NCI-H524 (cell line): ENCODE measurements at regions not wholly inside any gene's neighbourhood (a gene's known extent, or its start where the extent isn't known, plus 50 kb on each side); places are given as distances from the start of the nearest gene placed in this dataset.
A peak's percentile ranks its signal among the peaks of the same experiment; 100 is the strongest.

Experiments used
- DNase-seq, 2 experiments: peaks; one replicate each; lab custom pipeline; 2025; lab: John Stamatoyannopoulos, UW

GRCh38 chr19:28019901-28020300, 1193.0 kb downstream of the UQCRFS1 start:
- no peak for DNase-seq

DNA sequence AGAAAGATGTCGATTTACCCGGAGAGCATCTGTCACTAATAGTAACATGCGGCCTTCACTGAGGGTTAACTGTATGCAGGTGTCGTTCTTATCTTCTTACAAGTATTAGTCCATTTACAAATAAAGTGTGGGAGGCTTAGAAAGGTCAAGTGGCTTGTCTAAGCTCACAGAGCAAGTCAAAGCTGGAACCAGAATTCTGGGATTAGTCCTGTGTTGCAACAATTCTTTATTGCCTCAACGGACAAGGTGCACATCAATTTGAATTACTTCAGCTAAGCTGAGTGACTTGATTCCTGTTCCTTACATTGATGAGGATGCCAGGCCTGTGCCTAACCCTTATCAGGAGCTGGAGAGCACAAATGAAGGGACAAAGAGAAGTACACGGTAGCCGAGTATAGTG, 1193.6 kb downstream of the UQCRFS1 start:
- DNase-seq = no peak

GRCh38 chr19:28018499-28018898, 1194.5 kb downstream of the UQCRFS1 start:
- DNase-seq = no peak

- DNase-seq = no peak
Measured at GRCh38 chr19:28014615-28015405, 1198.1 kb downstream of the UQCRFS1 start.

- no peak for DNase-seq
Measured at GRCh38 chr19:28012361-28012760, 1200.6 kb downstream of the UQCRFS1 start.

DNA sequence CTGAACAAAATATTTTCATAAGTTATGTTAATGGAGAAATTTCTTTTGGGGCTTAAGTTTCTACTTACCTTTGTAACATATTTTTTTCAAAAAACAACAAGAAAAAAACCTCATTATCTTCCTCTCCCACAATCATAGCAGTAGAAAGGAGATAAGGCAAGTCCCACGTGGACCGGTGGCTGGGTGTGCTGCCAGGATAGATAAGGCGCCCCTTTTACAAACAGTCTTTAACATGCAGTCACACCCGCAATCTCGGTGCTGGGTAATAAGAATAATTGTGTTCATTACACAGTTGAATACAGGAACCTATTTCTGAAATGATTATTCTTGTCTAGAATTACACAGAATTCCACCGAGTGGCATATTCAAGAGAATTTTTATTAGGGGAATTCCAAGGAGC, 1202.3 kb downstream of the UQCRFS1 start:
- DNase-seq = no peak

- DNase-seq = no peak
Measured at GRCh38 chr19:28009696-28010095, 1203.3 kb downstream of the UQCRFS1 start.

GRCh38 chr19:28008695-28009094, 1204.3 kb downstream of the UQCRFS1 start:
- DNase-seq = no peak

DNA sequence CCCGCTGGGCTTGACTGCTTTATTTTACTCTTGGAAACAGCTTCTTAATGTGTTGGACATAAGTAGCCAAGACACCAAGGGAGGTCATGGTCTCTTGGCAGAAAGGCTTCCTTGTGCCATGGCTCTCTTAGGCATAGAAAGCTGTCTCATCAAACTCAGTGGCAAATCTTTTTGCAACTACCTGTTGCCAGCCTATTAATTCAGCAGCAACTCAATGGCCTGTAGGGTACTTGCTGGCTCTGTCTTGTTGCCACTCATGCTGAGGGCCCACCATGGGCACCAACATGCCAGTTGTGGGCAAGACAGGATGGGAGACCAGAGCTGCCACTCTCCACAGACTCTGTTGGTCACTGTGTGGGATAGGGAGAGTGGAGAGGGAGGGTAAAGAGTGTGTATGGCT, 1209.4 kb downstream of the UQCRFS1 start:
- no peak for DNase-seq

DNA sequence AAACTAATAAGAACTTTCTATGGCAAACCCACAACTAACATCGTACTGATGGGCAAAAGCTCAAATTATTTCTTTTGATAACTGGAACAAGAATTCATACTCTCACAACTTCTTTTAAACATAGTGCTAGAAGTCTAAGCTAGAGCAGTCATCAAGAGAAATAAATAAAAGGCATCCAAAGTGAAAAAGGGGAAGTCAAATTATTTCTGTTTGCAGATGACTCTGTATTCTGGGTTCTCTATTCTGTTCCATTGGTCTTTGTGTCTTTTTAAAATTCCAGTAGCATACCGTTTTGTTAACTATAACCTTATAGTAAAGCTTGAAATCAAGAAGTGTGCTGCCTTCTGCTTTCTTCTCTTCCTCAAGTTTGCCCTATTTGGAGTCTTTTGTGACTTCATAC, 1215.9 kb downstream of the UQCRFS1 start:
- no peak for DNase-seq

DNA sequence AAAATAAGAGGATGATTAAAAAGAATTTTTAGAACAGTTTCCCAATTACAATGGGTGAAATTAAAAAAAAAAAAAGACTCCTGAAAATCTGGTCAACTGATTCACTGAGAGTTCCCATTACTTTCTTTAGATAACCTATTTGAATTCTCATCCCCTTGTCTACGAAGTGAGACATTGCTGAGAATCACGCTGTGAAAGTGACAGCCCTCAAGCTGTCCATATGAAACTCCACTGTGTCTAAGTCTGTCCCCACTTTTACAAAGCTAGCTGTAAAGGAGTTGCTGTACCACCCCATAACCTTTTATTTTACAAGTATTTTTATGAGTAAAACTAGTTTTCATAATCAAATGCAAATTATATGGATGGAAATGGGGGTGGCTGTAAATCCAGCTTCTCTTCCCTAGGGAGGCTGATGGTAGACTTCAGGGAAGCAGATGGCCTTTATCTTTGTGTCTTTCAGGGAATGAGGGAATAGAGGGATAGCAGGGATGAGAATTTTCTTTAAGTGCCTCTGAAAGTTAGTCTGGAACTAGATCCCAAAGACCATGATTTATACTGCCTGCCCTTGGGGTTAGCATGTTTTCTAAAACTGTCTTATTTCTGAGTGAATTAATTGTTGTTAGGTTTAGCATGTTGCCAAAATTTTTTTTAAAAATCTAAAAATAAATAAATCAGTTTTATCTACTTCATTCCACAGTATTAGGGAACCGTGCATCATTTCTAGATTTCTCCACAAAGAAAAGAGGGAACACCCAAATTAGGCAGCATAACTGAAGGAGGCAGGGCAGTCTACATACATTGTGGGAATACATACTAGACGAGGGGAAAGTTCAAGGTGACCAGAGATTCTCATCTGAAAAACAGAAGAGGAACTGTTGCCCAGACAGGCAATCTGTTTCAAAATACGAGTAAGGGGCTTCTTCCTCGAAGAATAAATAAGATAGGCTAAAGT, 1219.1 kb downstream of the UQCRFS1 start:
- DNase-seq = no peak

GRCh38 chr19:27986299-27986698, 1226.7 kb downstream of the UQCRFS1 start:
- no peak for DNase-seq

GRCh38 chr19:27975419-27976005, 1237.4 kb downstream of the UQCRFS1 start:
- DNase-seq = no peak

DNA sequence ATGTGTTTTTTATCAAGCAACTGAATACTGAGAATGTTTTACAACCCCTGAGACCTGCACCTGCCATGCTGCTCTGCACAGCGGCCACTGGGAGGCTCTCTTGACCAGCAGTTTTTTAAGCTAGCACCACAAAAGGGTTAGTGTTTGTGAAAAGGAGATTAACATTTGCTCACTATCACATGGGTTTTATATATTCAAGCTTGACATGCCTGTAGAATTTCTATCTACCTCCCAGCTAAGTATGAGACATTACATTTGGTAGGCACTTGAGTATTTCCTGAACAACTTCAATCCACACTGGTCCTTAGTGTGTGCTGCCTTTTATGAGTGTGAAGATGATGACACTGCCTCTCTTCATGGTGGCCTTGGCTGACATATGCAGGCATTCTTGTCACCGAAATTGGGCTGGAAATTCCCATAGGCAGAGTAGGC, 1238.9 kb downstream of the UQCRFS1 start:
- no peak for DNase-seq

DNA sequence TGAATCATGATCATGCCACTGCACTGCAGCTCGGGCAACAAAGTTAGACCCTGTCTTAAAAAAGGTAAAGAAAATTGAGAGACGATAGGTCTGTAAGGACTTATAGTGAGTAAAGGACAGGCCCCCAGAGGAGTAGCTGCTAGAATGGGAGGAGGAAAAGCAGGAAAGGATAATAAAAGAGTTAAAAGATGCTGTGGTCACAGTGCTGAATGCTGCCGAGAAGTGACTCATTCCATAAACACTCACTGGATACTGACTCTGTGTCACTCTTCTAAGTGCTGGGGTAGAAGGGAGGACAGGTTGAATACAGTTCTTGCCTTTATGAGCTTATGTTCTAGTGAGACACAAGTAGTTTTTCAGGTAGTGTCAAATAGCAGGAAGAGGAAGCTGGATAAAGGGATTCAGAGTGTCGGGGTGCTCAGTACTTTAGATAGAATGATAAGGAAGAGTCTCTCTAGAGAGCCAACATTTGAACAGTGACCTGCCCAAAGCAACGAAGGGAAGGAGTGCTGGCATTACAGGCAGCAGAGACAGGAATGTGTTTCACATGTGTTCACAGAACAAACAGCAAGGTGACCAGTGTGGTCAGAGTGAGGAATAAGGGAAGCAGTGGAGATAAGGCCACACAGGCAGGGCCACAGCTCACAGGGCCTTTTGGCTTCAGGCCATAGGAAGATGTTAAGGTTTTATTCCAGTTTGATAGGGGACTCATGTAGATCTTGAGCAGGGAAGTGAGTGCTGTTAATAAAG, 1240.5 kb downstream of the UQCRFS1 start:
- DNase-seq = no peak

- no peak for DNase-seq
Measured at GRCh38 chr19:27971869-27972268, 1241.1 kb downstream of the UQCRFS1 start.

DNA sequence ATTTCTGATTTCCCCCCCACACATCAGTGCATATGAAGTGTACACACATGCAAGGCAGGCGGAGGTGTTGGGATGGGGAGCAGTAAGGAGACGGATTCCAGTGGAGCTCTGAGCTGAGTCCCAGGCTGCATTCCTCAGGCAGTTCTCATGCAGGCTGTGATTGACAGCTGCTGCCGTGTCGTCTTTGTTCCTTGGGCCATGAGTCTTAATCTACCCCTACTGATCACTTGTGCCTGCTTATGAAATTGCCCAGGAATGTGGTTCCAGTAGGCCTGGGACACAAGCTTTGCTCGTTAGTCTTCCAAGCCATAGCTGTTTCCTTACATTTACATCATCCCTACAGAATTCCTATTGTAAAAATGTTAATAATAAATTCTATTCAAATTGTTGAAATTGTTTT, 1241.9 kb downstream of the UQCRFS1 start:
- DNase-seq = no peak

DNA sequence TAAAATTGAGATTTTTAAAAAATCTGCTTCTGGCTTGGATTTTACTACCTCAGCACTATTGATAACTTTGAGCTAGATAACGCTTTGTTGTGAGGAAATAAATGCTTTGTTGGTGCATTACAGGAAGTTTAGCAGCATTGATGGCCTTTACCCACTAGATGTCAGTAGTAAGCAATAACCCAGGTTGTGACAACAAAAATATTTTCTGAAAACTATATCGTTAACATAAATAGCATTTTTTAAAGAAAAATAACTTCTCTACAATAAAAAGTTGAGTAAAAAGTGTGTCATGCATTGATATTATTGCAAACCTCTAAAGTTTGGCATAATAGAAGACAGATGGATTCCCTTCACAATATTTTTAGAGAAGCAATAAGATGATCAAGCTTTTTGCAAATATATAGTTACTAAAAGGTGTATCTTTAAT, 1246.5 kb downstream of the UQCRFS1 start:
- peak in 1 of 2 experiments; percentile 5 for DNase-seq

- no peak for DNase-seq
Measured at GRCh38 chr19:27964185-27964584, 1248.8 kb downstream of the UQCRFS1 start.

DNA sequence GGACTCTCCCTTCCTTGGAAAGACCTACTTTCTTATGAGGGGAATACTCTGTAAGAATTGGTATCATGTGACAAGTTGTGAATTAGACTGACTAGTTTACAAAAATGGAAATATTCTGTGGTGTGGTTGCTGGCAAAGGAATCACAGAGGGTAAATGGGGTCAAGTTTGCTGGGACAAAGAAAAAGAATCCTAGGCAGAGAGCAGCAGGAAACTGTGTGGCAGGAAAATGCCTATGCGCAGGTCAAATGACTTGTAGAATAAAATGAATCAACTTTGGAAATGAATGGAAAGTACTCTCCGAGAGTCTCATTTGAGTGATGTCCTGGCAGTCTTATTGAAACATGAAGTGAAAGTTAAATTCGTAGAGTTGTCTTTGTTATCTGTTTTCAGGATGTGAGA, 1250.7 kb downstream of the UQCRFS1 start:
- no peak for DNase-seq
